HEK293T (cell line): ENCODE measurements at regions not wholly inside any gene's neighbourhood (a gene's known extent, or its start where the extent isn't known, plus 50 kb on each side); places are given as distances from the start of the nearest gene placed in this dataset.
"Not testable (repeated sequence)": the region's sequence is repeated elsewhere in the genome, so short reads cannot be mapped to it uniquely, and the experiment has no call there.

Experiments
- CTCF ChIA-PET: fragments of 350-600 bp; formaldehyde crosslinking; extraction: SDS; loops from one replicate; lab custom pipeline; 2021; ENCODE audit warnings: antibody characterized with exemption, inconsistent platforms; lab: Yijun Ruan, JAX
- POLR2A ChIA-PET: fragments of 350-600 bp; formaldehyde crosslinking; extraction: SDS; loops from one replicate; lab custom pipeline; 2020; ENCODE audit warnings: antibody characterized with exemption, inconsistent platforms; lab: Yijun Ruan, JAX
- DNase-seq: peaks from one replicate; pipeline ENCODE4 v3.0.0; 2012; ENCODE audit warnings: mixed read lengths; ENCODE audit errors: extremely low spot score
- ARNT ChIP-seq: fragments of 450-650 bp; IDR thresholded peaks from 2 replicates; pipeline ENCODE4 v1.6.1; 2017; ENCODE audit warnings: mild to moderate bottlenecking
- BHLHE40 ChIP-seq: fragments of 450-650 bp; IDR thresholded peaks from 2 replicates; pipeline ENCODE4 v1.6.1; 2016; ENCODE audit warnings: mild to moderate bottlenecking, moderate library complexity, borderline replicate concordance
- CTBP1 ChIP-seq: fragments of 450-650 bp; IDR thresholded peaks from 2 replicates; pipeline ENCODE4 v1.6.1; 2016; ENCODE audit warnings: borderline replicate concordance
- ELF4 ChIP-seq: fragments of 450-650 bp; IDR thresholded peaks from 2 replicates; pipeline ENCODE4 v1.6.1; 2017; ENCODE audit warnings: antibody characterized with exemption
- FOXA1 ChIP-seq: fragments of 450-650 bp; IDR thresholded peaks from 2 replicates; pipeline ENCODE4 v1.6.1; 2016; ENCODE audit warnings: mild to moderate bottlenecking
- FOXK2 ChIP-seq: fragments of 450-650 bp; IDR thresholded peaks from 2 replicates; pipeline ENCODE4 v1.6.1; 2016; ENCODE audit warnings: mild to moderate bottlenecking
- FOXM1 ChIP-seq: fragments of 450-650 bp; IDR thresholded peaks from 2 replicates; pipeline ENCODE4 v1.6.1; 2017; ENCODE audit warnings: mild to moderate bottlenecking, borderline replicate concordance
- HDGF ChIP-seq: fragments of 450-650 bp; IDR thresholded peaks from 2 replicates; pipeline ENCODE4 v1.6.1; 2017; ENCODE audit warnings: antibody characterized with exemption, borderline replicate concordance
- L3MBTL2 ChIP-seq: fragments of 450-650 bp; conservative IDR thresholded peaks from 2 replicates; pipeline ENCODE4 v1.6.1; 2016; ENCODE audit warnings: mild to moderate bottlenecking
- LEF1 ChIP-seq: fragments of 450-650 bp; IDR thresholded peaks from 2 replicates; pipeline ENCODE4 v1.6.1; 2017; ENCODE audit warnings: mild to moderate bottlenecking, borderline replicate concordance
- NFRKB ChIP-seq: fragments of 450-650 bp; IDR thresholded peaks from 2 replicates; pipeline ENCODE4 v1.6.1; 2016; ENCODE audit warnings: mild to moderate bottlenecking, moderate library complexity
- SP1 ChIP-seq: fragments of 450-650 bp; IDR thresholded peaks from 2 replicates; pipeline ENCODE4 v1.6.1; 2017
- SUZ12 ChIP-seq: fragments of 450-650 bp; IDR thresholded peaks from 2 replicates; pipeline ENCODE4 v1.6.1; 2016; ENCODE audit warnings: mild to moderate bottlenecking
- TARDBP ChIP-seq: fragments of 450-650 bp; IDR thresholded peaks from 2 replicates; pipeline ENCODE4 v1.6.1; 2016
- ZNF384 ChIP-seq: fragments of 450-650 bp; IDR thresholded peaks from 2 replicates; pipeline ENCODE4 v1.6.1; 2016
- TF ChIP-seq, protein P1 (sequence below): fragments of 450-650 bp; IDR thresholded peaks from 2 replicates; pipeline ENCODE4 v1.6.1; 2016

DNA sequence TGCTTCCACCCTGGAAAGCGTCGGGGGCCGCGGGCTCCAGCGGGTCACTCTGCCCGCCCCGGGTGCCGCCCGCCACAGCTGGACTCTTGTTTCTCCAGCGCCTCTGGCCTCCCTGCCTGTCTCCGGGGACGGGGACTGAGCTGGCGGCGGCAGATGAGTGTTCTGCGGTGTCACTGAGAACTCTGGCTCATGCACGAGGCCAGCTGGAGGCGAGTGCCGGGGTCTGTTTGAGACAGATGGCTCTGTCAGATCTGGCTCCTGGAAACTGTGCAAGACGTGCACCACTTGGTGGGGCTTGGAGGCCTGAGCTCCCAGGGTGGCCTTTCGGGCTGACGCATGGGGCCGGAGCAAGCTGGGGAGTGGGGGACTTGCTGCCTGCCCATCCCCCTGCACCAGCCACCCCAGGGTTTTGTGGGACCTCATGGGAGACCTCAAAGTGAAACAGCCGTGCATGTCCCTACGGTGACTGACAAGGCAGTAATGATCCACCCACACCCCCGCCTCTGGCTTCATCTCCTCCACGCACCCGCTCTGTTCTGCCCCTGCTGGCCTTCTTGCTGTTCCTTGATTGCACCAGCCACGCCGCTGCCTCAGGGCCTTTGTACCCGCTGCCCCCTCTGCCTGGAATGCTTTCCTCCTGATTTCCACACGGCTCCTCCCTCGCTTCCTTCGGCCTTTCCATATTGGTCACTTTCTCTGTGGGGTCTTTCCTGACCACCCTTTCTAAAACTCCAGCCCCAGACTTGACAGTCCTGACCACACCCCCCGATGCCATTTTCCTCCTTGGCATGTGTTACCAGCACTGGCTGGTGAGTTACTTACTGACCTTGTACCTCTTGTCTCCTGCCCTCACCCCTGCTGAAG is 174.9 kb upstream of the CIBAR2 start:
- CTCF ChIA-PET, result interaction anchor here (1.6 kb wide), 1 partner anchor 12 kb away, joined by 5 read pairs; no protein-coding TSS in a partner anchor
- POLR2A ChIA-PET, result interaction anchor here (1.4 kb wide), 1 partner anchor 10 kb away, joined by 4 read pairs; no protein-coding TSS in a partner anchor
- TF ChIP-seq BHLHE40, result no peak
- DNase-seq, result no peak

DNA sequence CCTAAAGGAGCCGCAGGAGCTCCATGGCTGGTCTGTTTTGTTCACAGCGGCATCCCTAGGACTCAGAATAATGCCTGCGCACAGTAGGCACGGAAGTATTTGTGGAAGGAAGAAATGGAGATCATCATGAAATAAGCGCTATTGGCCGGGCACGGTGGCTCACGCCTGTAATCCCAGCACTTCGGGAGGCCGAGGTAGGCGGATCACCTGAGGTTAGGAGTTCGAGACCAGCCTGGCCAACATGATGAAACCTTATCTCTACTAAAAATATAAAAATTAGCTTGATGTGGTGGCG is 175.5 kb upstream of the CIBAR2 start:
- POLR2A ChIA-PET, DNase-seq: not testable (repeated sequence)
- CTCF ChIA-PET, result interaction anchor here (1.1 kb wide), 1 partner anchor 10 kb away, joined by 6 read pairs; no protein-coding TSS in a partner anchor

DNA sequence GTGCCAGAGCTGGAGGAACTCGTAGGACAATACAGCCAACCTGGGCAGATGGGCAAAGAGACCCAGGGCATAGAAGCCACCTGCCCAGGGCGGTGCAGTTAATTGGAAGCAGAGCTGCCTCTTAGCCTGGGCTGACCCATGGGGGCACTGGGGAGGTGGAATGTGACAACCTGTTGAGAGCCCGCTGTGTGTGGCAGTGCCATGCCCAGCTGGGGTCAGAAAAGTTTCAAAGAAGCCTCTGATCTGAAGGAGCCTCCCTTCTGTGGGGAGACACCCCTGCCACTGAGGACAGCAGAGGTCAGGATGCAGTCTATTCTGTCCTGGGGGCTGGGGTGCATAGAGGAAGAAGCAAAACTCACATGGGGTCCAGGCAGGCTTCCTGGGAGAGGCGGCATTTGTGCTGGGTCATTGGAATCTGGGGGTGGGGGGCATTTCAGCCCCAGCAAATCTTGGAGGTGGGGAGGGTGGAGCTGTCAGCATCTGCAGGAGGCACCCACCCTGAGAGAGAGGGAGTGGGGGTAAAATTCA is 176.1 kb upstream of the CIBAR2 start:
- CTCF ChIA-PET, result interaction anchor here (1.1 kb wide), 1 partner anchor 9 kb away, joined by 6 read pairs; no protein-coding TSS in a partner anchor
- no peak for DNase-seq
- no peak for TF ChIP-seq FOXK2
- TF ChIP-seq CTBP1, result no peak
- no peak for TF ChIP-seq ELF4
- TF ChIP-seq L3MBTL2, result no peak
- no peak for TF ChIP-seq SP1
- no peak for TF ChIP-seq ARNT
- TF ChIP-seq FOXM1, result no peak
- no peak for TF ChIP-seq LEF1
- no peak for TF ChIP-seq HDGF
- TF ChIP-seq FOXA1, result no peak
- TF ChIP-seq TARDBP, result no peak
- no peak for TF ChIP-seq ZNF384
- TF ChIP-seq, protein P1, sequence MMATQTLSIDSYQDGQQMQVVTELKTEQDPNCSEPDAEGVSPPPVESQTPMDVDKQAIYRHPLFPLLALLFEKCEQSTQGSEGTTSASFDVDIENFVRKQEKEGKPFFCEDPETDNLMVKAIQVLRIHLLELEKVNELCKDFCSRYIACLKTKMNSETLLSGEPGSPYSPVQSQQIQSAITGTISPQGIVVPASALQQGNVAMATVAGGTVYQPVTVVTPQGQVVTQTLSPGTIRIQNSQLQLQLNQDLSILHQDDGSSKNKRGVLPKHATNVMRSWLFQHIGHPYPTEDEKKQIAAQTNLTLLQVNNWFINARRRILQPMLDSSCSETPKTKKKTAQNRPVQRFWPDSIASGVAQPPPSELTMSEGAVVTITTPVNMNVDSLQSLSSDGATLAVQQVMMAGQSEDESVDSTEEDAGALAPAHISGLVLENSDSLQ, result no peak
- no peak for TF ChIP-seq NFRKB
- no peak for TF ChIP-seq BHLHE40
- no peak for TF ChIP-seq SUZ12
- POLR2A ChIA-PET, result no interaction called here

DNA sequence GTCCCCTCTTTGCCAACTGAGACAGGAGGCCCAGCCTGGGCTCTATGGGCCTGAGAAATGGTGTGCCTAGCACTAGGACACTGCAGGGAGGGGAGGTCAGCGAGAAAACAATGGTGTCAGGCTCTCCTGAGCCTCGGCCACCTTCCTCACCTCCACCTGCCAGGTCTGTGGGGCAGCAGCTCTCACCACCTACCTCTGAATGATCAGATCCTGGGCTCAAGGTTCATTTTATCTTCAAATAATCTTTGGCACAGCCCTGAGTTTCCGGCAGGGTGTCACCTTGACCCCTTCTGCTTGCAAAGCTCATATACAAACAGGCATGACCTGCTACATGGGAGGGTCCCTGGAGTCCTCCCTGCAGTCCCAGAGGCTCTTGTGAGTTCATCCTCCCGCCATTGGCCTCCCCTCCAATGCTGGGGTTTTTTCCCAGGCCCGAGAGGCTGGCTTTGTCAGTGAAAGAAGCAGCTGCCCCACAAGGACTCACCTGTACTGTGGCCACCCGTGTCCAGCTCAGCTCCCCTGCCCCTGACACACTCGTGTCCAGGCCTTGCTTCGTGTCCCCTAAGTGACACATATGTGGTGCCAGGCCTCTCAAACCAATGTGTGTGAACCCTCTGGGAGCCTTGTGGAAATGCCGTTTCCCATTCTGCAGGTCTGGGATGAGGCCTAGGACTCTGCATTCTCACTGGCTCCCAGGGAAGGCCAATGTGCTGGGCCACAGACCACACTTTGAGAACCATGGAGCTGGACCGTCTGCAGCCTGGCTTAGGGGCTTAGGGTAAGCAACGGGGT is 176.8 kb upstream of the CIBAR2 start:
- POLR2A ChIA-PET, result no interaction called here
- CTCF ChIA-PET, result interaction anchor here (1.1 kb wide), 1 partner anchor 8 kb away, joined by 6 read pairs; no protein-coding TSS in a partner anchor

DNA sequence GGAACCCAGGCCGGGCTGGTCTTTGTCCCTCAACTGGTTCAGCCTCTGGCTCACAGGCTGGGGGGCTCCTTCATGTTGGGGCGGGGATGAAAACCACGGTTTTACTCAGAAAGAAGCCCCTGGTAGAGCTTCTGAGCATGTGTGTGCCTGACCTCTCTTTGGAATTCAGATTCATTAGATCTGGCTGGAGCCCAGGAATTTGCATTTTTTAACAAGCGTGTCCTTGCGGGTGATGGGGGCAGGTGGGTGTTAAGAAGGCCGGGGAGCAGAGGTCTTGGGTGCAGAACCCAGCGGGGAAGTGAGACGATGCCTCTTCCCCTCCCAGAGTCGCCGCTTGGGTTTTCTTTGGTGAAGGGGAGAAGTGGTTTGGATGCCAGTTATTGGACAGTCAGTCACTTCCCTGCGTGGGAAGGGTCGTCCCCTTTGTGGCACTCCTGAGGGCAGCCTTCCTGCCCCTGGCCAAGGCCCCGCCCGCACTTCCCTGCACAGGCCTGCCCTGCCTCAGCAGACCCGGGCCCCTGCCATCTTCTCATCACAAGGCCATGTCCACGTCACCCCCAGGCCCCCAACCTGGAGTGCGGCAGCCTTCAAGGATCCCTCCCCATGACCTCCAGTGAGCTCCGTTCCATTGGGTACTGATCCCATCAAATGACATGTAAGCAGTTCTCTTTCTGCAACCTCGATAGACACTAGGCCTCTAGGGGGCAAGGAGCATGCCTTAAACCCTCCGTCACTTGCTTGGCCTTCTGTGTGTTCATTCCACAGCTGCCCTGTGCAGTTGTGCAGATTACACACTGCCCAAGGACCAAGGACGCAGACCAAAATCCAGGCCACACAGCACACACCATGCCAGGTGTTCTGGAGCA is 177.7 kb upstream of the CIBAR2 start:
- no peak for TF ChIP-seq SUZ12
- TF ChIP-seq LEF1, result no peak
- no peak for TF ChIP-seq TARDBP
- no peak for TF ChIP-seq SP1
- TF ChIP-seq BHLHE40, result no peak
- TF ChIP-seq HDGF, result no peak
- no peak for TF ChIP-seq FOXM1
- TF ChIP-seq FOXK2, result no peak
- TF ChIP-seq ZNF384, result no peak
- TF ChIP-seq L3MBTL2, result no peak
- no peak for TF ChIP-seq ARNT
- no peak for TF ChIP-seq NFRKB
- TF ChIP-seq, protein P1, result no peak
- TF ChIP-seq CTBP1, result no peak
- no peak for TF ChIP-seq FOXA1
- no peak for TF ChIP-seq ELF4
- no peak for DNase-seq
- CTCF ChIA-PET, result interaction anchor here (0.7 kb wide), 1 partner anchor 9 kb away, joined by 3 read pairs; no protein-coding TSS in a partner anchor
- POLR2A ChIA-PET, result no interaction called here

More for the DNA sequence above, 176.8 kb upstream of the CIBAR2 start:
- DNase-seq, result no peak
- TF ChIP-seq SP1, result no peak

DNA sequence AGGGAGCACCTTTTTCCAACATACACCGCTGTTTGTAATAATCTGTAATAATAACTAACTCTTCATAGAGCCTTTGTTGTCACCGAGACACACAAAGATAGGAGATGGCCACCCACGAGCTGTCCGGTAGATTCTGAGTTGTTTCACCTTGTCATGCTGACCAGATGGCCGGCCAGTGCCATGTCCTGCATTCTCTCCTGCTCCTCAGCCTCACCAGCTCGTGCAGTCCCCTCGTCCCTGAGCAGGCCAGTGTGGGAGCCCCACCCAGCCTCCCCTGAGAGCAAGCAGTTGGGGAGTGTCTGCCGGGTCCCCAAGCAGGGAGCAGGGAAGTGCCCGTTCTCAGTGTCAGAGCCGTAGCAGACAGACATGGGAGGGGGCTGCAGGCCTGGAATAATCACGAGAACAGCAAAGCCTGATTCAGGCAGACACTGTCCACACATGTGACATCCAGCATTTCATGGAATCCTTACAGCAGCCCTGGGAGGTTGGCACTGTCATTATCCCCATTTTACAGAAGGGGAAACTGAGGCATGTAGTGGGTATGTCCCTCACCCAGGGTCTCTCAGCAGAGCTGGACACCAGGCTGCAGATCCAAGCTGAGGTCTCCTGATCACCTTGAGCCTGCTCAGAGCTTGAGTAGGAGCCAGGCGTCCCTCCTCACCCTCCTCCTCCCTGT is 178.5 kb upstream of the CIBAR2 start:
- no peak for DNase-seq
- ChIA-PET CTCF (interaction anchor here (0.7 kb wide), 1 partner anchor 9 kb away, joined by 3 read pairs; no protein-coding TSS in a partner anchor), POLR2A (no interaction called here)
- TF ChIP-seq NFRKB, result no peak
- TF ChIP-seq BHLHE40, result no peak
- TF ChIP-seq, protein P1, result no peak
- no peak for TF ChIP-seq TARDBP
- no peak for TF ChIP-seq FOXA1
- TF ChIP-seq HDGF, result no peak
- TF ChIP-seq L3MBTL2, result no peak
- no peak for TF ChIP-seq SP1
